ENCODE measurements at regions not wholly inside any gene's neighbourhood (a gene's known extent, or its start where the extent isn't known, plus 50 kb on each side); places are given as distances from the start of the nearest gene placed in this dataset.

DNA sequence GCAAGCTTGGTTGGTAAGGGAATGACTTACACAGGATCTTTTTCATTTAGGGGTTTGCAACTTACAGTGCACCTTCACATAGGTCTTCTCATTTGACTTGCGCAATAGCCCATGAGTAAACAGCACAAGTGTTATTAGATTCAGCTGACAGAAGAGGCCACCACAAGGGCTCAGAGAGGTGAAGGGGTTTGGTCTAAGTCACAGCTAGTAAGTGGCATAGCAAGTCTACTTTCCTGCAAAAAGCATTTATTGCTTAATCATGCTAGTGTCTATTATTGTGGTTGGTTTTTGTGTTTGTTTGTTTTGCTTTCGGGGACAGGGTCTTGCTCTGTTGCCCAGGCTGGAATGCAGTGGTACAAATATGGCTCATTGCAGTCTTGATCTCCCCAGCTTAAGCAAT is 83.3 kb downstream of the SPRY1 start:
- TF ChIP-seq ZFX (IDR thresholded peaks at IDR 0.05): no peak
- TF ChIP-seq, protein P1, sequence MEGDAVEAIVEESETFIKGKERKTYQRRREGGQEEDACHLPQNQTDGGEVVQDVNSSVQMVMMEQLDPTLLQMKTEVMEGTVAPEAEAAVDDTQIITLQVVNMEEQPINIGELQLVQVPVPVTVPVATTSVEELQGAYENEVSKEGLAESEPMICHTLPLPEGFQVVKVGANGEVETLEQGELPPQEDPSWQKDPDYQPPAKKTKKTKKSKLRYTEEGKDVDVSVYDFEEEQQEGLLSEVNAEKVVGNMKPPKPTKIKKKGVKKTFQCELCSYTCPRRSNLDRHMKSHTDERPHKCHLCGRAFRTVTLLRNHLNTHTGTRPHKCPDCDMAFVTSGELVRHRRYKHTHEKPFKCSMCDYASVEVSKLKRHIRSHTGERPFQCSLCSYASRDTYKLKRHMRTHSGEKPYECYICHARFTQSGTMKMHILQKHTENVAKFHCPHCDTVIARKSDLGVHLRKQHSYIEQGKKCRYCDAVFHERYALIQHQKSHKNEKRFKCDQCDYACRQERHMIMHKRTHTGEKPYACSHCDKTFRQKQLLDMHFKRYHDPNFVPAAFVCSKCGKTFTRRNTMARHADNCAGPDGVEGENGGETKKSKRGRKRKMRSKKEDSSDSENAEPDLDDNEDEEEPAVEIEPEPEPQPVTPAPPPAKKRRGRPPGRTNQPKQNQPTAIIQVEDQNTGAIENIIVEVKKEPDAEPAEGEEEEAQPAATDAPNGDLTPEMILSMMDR (conservative IDR thresholded peaks at IDR 0.05): no peak
- no peak overlapping the region for H3K27ac ChIP-seq

GRCh38 chr4:123480706-123481418 is 84.3 kb downstream of the SPRY1 start:
- no peak overlapping the region for H3K27ac ChIP-seq
- TF ChIP-seq ZFX (IDR thresholded peaks at IDR 0.05): no peak
- TF ChIP-seq, protein P1 (conservative IDR thresholded peaks at IDR 0.05): no peak

DNA sequence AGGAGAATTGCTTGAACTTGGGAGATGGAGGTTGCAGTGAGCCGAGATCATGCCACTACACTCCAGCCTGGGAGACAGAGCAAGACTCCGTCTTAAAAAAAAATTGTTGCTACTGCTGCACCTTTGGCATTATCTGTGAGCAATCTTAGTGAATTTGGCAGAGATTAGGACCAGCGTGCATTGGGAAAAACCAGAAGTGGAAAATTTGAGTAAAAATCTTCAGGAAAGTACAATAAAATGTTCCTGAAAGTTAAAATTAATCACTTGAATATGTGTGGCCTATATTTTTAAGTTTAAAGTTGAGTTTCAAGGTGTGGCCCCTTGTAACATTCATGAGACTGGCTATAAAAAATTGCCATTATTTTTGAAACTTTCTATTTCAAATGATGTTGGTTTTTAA is 85.1 kb downstream of the SPRY1 start:
- TF ChIP-seq, protein P1 (conservative IDR thresholded peaks at IDR 0.05): no peak
- no peak for TF ChIP-seq ZFX (IDR thresholded peaks at IDR 0.05)
- no peak overlapping the region for H3K27ac ChIP-seq

GRCh38 chr4:123484291-123484926 is 87.8 kb downstream of the SPRY1 start:
- no peak for TF ChIP-seq ZFX (IDR thresholded peaks at IDR 0.05)
- TF ChIP-seq, protein P1 (conservative IDR thresholded peaks at IDR 0.05): no peak
- H3K27ac ChIP-seq: no peak overlapping the region

- TF ChIP-seq ZFX (IDR thresholded peaks at IDR 0.05): no peak
- TF ChIP-seq, protein P1 (conservative IDR thresholded peaks at IDR 0.05): no peak
- no peak overlapping the region for H3K27ac ChIP-seq
These were observed 89.0 kb downstream of the SPRY1 start for GRCh38 chr4:123485601-123486000.

DNA sequence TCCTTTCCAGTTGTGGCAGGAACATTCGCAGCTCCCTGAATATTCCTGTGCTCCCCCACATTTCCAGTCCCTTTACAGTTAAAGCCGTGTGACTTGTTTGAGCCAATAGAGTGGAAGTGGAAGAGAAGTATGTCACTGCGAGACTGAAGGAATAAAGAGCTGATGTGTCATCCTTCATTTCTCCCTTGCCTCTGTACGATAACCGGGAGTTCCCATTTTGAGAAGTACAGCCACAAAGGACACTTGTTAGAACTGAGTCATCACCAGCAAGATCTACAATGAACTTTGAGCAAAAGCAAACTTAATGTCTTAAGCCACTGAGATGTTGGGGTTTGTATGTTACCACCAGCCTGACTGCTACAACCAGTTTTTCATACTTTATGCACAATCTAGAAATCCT is 92.3 kb downstream of the SPRY1 start:
- TF ChIP-seq, protein P1 (conservative IDR thresholded peaks at IDR 0.05): no peak
- no peak for TF ChIP-seq ZFX (IDR thresholded peaks at IDR 0.05)
- no peak overlapping the region for H3K27ac ChIP-seq

- H3K27ac ChIP-seq: no peak overlapping the region
- TF ChIP-seq, protein P1 (conservative IDR thresholded peaks at IDR 0.05): no peak
- TF ChIP-seq ZFX (IDR thresholded peaks at IDR 0.05): no peak
These were observed 98.9 kb downstream of the SPRY1 start for GRCh38 chr4:123495530-123495929.
